LNCaP clone FGC (cell line): ENCODE measurements at regions not wholly inside any gene's neighbourhood (a gene's known extent, or its start where the extent isn't known, plus 50 kb on each side); places are given as distances from the start of the nearest gene placed in this dataset.
A peak's percentile ranks its signal among the peaks of the same experiment; 100 is the strongest.

ENCODE experiments used
- DNase-seq: peaks from one replicate; pipeline ENCODE4 v3.0.0-alpha.2; 2011; ENCODE audit warnings: low read depth
- H3K4me3 ChIP-seq: 2 replicates; pipeline ENCODE4 v1.5.1; 2011; ENCODE audit warnings: mild to moderate bottlenecking, low read depth, low read length, control low read depth
- CTCF ChIP-seq: IDR thresholded peaks from 2 replicates; pipeline ENCODE4 v1.5.1; 2012; ENCODE audit warnings: mild to moderate bottlenecking; ENCODE audit not compliant: control insufficient read depth, insufficient read depth; ENCODE audit errors: extremely low read depth

- H3K4me3 ChIP-seq: no peak overlapping the region
- no peak for DNase-seq
- TF ChIP-seq CTCF: no peak
Observed at GRCh38 chr5:26690511-26690910, 347.9 kb downstream of the CDH9 start.

GRCh38 chr5:26681861-26682260 is 356.5 kb downstream of the CDH9 start:
- DNase-seq: peak; percentile 14
- no peak overlapping the region for H3K4me3 ChIP-seq
- TF ChIP-seq CTCF: no peak

GRCh38 chr5:26674846-26675245 is 363.5 kb downstream of the CDH9 start:
- H3K4me3 ChIP-seq: no peak overlapping the region
- TF ChIP-seq CTCF: no peak
- DNase-seq: no peak

GRCh38 chr5:26669523-26669922 is 368.9 kb downstream of the CDH9 start:
- H3K4me3 ChIP-seq: no peak overlapping the region
- TF ChIP-seq CTCF: no peak
- no peak for DNase-seq

- DNase-seq: no peak
- no peak overlapping the region for H3K4me3 ChIP-seq
- no peak for TF ChIP-seq CTCF
Observed at GRCh38 chr5:26669031-26669430, 369.4 kb downstream of the CDH9 start.

GRCh38 chr5:26666371-26666770 is 372.0 kb downstream of the CDH9 start:
- peak; percentile 17; the same call in 1 of the 2 replicates for TF ChIP-seq CTCF
- H3K4me3 ChIP-seq: no peak overlapping the region
- DNase-seq: no peak

- no peak for TF ChIP-seq CTCF
- H3K4me3 ChIP-seq: no peak overlapping the region
- no peak for DNase-seq
Observed at GRCh38 chr5:26663500-26663899, 374.9 kb downstream of the CDH9 start.
